ENCODE measurements at regions not wholly inside any gene's neighbourhood (a gene's known extent, or its start where the extent isn't known, plus 50 kb on each side); places are given as distances from the start of the nearest gene placed in this dataset.
"Not testable (repeated sequence)": the region's sequence is repeated elsewhere in the genome, so short reads cannot be mapped to it uniquely, and the experiment has no call there.

- not testable (repeated sequence) for H3K36me3 Mint-ChIP-seq; DNase-seq (ENCODE audit: low spot score in 2 of 2); H3K9me3 Mint-ChIP-seq; ATAC-seq
- peak overlapping the region in 1 of 2 donors; percentile 67 for H3K27ac Mint-ChIP-seq
These were observed 118.3 kb downstream of the LRRC37A3 start for GRCh38 chr17:64800987-64801386.

GRCh38 chr17:64800361-64800895 lies 118.8 kb downstream of the LRRC37A3 start:
- H3K27ac Mint-ChIP-seq; DNase-seq (ENCODE audit: low spot score in 2 of 2); H3K9me3 Mint-ChIP-seq; H3K36me3 Mint-ChIP-seq: not testable (repeated sequence)
- peak in 1 of 2 donors; percentile 20 for ATAC-seq

- H3K36me3 Mint-ChIP-seq; H3K9me3 Mint-ChIP-seq; ATAC-seq; DNase-seq (ENCODE audit: low spot score in 2 of 2); H3K27ac Mint-ChIP-seq: not testable (repeated sequence)
These were observed 119.6 kb downstream of the LRRC37A3 start for GRCh38 chr17:64799543-64800188.

GRCh38 chr17:64798961-64799360 lies 120.3 kb downstream of the LRRC37A3 start:
- not testable (repeated sequence) for H3K27ac Mint-ChIP-seq; ATAC-seq; DNase-seq (ENCODE audit: low spot score in 2 of 2); H3K36me3 Mint-ChIP-seq; H3K9me3 Mint-ChIP-seq

GRCh38 chr17:64798489-64798790 lies 120.8 kb downstream of the LRRC37A3 start:
- DNase-seq (ENCODE audit: low spot score in 2 of 2); H3K36me3 Mint-ChIP-seq; H3K9me3 Mint-ChIP-seq; H3K27ac Mint-ChIP-seq: not testable (repeated sequence)
- peak in 1 of 2 donors; percentile 36 for ATAC-seq

DNA sequence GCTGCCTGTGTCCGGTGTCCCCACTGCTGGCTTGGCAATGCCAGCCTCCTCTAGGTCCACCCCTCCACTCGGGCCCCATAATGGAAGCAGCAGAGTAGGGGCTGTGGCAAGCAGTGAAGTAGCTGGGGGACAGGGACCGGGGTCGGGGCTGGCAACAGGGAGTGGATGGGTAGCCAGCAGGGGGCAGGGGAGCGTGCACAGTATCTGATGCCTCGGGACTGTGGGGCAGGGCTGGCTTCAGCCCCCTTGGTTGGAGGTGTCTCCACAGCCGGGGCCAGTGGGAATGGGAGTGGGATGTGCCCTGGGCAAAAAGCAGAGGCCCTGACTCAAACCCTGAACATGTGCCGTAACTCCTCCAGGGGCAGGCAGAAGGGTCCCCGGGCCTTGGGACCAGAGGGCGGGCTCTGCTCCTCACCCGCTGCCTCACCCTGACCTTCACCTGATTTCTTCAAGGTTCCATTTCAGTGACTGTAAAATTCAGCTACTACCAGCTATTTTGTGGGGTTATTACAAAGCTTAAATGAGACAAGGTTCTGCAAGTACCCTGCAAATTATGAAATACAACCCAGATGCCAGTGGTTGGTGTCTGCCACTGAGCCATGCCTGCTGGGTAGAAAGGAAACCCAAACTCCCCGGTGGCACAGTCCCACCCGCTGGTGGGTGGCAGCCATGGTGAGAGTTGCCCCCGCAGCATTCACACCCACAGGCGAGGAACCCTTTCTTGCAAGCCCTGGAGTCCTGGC lies 121.4 kb downstream of the LRRC37A3 start:
- H3K36me3 Mint-ChIP-seq; DNase-seq (ENCODE audit: low spot score in 2 of 2); ATAC-seq; H3K9me3 Mint-ChIP-seq; H3K27ac Mint-ChIP-seq: not testable (repeated sequence)

DNA sequence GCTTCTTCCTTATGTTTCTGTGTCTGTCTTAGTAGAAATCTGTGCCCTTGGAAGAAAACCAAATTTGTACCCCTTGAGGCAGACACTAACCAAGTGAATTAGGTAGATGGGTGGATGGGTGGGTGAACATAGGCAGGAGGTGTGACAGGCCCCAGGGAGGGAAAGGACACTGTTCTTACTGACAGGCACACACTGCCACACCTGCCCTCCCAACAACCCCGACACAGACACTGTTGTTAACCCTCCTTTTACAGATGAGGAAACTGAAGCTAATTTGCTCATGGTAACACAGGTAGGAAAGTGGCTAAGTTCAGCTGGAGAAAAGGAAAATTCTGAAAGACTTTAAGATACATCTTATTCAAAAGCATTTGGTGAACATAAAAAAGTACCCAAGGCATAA lies 123.9 kb downstream of the LRRC37A3 start:
- H3K27ac Mint-ChIP-seq; ATAC-seq; H3K9me3 Mint-ChIP-seq; DNase-seq (ENCODE audit: low spot score in 2 of 2); H3K36me3 Mint-ChIP-seq: not testable (repeated sequence)

DNA sequence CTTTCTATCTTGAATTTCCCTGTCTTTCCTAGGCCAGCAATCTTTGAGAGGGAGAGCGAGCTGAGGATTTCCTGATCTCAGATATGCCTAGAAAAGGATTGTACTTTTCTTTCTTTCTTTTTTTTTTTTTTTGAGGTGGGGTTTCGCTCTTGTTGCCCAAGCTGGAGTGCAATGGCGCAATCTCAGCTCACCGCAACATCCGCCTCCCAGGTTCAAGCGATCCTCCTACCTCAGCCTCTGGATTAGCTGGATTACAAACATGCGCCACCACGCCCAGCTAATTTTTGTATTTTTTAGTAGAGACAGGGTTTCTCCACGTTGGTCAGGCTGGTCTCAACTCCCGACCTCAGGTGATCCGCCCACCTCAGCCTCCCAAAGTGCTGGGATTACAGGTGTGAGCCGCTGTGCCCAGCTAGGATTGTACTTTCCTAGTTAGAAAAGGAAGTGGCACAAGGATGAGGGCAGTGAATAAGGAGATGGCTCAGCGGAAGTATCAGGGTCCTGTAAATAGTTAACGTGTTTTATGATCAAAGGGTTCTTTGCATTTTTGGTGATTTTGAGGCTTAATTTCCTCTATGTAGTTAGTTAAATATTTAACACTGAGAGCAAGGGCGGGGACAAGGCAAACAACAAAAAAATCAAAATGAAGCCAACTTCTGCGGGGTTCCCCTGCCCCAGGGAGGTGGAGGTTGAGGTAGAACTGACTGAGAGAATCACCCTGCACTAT lies 124.6 kb downstream of the LRRC37A3 start:
- peak overlapping the region in 1 of 2 donors; percentile 22 for H3K27ac Mint-ChIP-seq
- DNase-seq (ENCODE audit: low spot score in 2 of 2); H3K36me3 Mint-ChIP-seq; H3K9me3 Mint-ChIP-seq; ATAC-seq: not testable (repeated sequence)

GRCh38 chr17:64794113-64794512 lies 125.2 kb downstream of the LRRC37A3 start:
- not testable (repeated sequence) for ATAC-seq; H3K9me3 Mint-ChIP-seq; DNase-seq (ENCODE audit: low spot score in 2 of 2); H3K36me3 Mint-ChIP-seq; H3K27ac Mint-ChIP-seq

DNA sequence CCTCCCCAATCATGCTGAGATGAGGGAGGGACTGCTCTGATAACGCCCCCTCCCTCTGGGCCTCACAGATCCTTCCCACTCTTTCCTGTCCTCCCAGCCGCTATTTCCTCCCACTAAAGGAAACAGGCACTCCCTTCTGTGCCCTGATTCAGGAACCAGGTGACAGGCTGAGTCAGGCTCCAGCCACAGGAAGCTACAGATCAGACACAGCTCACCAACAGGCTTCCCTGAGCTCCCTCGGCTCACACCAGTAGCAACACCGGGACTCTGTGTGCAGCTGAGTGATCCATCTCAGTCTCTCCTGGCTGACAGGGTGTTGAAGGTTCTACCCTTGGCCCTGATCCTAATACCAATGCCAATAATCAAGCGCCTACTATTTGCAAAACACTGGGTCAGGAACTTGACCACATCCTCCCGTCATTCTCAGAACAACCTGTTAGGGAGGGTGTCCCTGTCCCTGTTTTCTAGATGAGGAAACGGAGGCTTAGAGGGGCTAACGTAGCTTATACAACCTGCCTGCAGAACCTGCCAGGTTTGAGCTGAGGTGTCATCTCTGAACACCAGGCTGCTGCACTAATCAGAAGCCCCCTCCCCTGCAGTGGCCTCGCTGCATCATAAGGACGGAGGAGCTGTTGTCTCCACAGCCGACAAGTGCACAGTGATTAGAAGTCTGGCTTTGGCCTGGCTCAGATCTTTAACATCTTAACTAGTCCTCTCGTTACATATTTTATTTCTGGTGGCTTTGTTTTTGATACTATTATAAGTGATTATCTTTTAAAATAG lies 126.3 kb downstream of the LRRC37A3 start:
- H3K9me3 Mint-ChIP-seq; DNase-seq (ENCODE audit: low spot score in 2 of 2); H3K36me3 Mint-ChIP-seq: not testable (repeated sequence)
- ATAC-seq = peak; percentile 93 to 99
- peak overlapping the region in 1 of 2 donors; percentile 72 for H3K27ac Mint-ChIP-seq

DNA sequence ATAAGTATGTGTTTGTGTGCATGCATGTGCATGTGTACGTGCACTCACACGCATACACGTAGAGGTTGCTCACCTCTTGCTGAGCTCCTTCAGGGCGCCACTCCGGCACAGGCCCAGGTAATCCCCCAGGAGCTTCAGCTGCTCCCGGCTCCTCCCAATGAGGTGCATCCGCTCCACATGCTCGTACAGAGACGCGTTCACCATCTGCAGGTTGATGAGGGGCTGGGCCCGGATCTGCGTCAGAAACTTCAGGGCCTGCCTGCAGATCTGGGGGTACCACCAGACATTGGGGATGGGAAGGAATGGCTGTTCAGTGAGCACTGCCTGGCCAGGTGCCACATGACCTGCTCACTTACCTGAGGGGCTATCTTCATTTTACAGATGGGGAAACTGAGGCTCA lies 127.0 kb downstream of the LRRC37A3 start:
- not testable (repeated sequence) for DNase-seq (ENCODE audit: low spot score in 2 of 2); ATAC-seq; H3K36me3 Mint-ChIP-seq; H3K27ac Mint-ChIP-seq; H3K9me3 Mint-ChIP-seq

GRCh38 chr17:64791691-64792090 lies 127.6 kb downstream of the LRRC37A3 start:
- not testable (repeated sequence) for DNase-seq (ENCODE audit: low spot score in 2 of 2); ATAC-seq; H3K36me3 Mint-ChIP-seq; H3K9me3 Mint-ChIP-seq
- H3K27ac Mint-ChIP-seq = peak overlapping the region; percentile 6 to 74

DNA sequence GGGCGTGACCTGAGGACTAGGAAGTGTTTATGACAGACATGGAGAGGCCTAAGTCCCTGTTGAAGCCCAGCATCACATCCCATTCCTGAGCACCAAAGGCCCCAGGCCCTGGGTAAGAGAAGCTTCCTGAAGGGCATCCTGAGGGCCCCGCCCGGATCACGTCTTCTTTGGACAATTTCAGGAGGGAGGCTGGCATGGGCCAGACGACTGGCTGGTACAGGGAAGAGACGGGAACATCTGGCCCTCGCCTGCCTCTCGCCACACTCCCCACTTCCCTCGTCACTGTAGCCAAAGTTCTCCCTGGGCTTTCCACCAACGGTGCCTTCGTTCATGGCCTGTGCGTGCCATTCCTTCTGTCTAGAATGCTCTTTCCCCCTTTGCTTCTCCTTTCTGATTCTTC lies 128.1 kb downstream of the LRRC37A3 start:
- H3K9me3 Mint-ChIP-seq; ATAC-seq; H3K27ac Mint-ChIP-seq; DNase-seq (ENCODE audit: low spot score in 2 of 2); H3K36me3 Mint-ChIP-seq: not testable (repeated sequence)

GRCh38 chr17:64790690-64791089 lies 128.6 kb upstream of the SMURF2 start:
- not testable (repeated sequence) for H3K27ac Mint-ChIP-seq; H3K36me3 Mint-ChIP-seq; ATAC-seq; H3K9me3 Mint-ChIP-seq; DNase-seq (ENCODE audit: low spot score in 2 of 2)

GRCh38 chr17:64790193-64790592 lies 128.1 kb upstream of the SMURF2 start:
- not testable (repeated sequence) for ATAC-seq; H3K36me3 Mint-ChIP-seq; DNase-seq (ENCODE audit: low spot score in 2 of 2); H3K9me3 Mint-ChIP-seq; H3K27ac Mint-ChIP-seq

DNA sequence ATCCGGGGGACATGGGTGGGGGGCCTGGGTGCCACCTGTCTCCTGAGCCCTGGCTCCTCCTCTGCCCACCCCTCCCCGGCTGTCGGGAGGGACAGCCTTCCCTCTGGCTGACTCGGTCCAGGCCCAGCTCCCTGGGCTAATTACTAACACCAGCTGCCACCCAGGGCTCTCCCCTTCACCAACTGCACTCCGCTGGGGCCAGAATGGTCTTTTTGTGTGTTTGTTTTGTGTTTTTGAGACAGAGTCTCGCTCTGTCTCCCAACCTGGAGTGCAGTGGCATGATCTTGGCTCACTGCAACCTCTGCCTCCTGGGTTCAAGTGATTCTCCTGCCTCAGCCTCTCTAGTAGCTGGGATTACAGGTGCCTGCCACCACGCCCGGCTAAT lies 126.9 kb upstream of the SMURF2 start:
- not testable (repeated sequence) for DNase-seq (ENCODE audit: low spot score in 2 of 2); ATAC-seq; H3K9me3 Mint-ChIP-seq; H3K36me3 Mint-ChIP-seq
- peak overlapping the region in 1 of 2 donors; percentile 40 for H3K27ac Mint-ChIP-seq
